Ascending aorta (tissue), 2 donors: ENCODE measurements at regions not wholly inside any gene's neighbourhood (a gene's known extent, or its start where the extent isn't known, plus 50 kb on each side); places are given as distances from the start of the nearest gene placed in this dataset.

Experiments
- DNase-seq, 2 donors: peaks; one replicate each; pipeline ENCODE4 v3.0.0-alpha.2; 2019; ENCODE audit warnings: low spot score in 2 of 2
- H3K27ac ChIP-seq, 2 donors: fragments of 200-600 bp; sonication (generic); one replicate each; pipeline ENCODE4 v1.5.1; 2016 to 2017; ENCODE audit warnings: mild to moderate bottlenecking in 1 of 2
- H3K27me3 ChIP-seq: fragments of 200-600 bp; sonication (generic); one replicate; pipeline ENCODE4 v1.5.1; 2017
- H3K36me3 ChIP-seq, 2 donors: fragments of 200-600 bp; sonication (generic); one replicate each; pipeline ENCODE4 v1.5.1; 2016
- H3K4me1 ChIP-seq, 2 donors: fragments of 200-600 bp; sonication (generic); one replicate each; pipeline ENCODE4 v1.5.1; 2016 to 2017; ENCODE audit warnings: mild to moderate bottlenecking in 1 of 2
- H3K4me3 ChIP-seq, 2 donors: fragments of 200-600 bp; sonication (generic); one replicate each; pipeline ENCODE4 v1.5.1; 2016 to 2017; ENCODE audit warnings: mild to moderate bottlenecking in 1 of 2
- H3K9me3 ChIP-seq, 2 donors: fragments of 200-600 bp; sonication (generic); one replicate each; pipeline ENCODE4 v1.5.1; 2016
- CTCF ChIP-seq, 3 experiments: fragments of 200-600 bp in 2 of 3; fragments of 450-650 bp in 1 of 3; sonication (generic) in 2 of 3; IDR thresholded peaks; one replicate each; pipeline ENCODE4 v1.5.1; 2016 to 2019; ENCODE audit warnings: antibody characterized with exemption in 3 of 3, mild to moderate bottlenecking in 1 of 3, moderate library complexity in 1 of 3
- intact Hi-C: fragments of 100-400 bp; cut with DNase I; formaldehyde crosslinking; loops from one replicate; pipeline ENCODE4 v1.15.1; 2023

- Histone ChIP-seq H3K36me3 (no peaks in the 10 kb centered on the region), H3K9me3 (no peaks in the 10 kb centered on the region), H3K4me3 (no peak overlapping the region), H3K4me1 (no peaks in the 10 kb centered on the region), H3K27me3 (no peaks in the 10 kb centered on the region), H3K27ac (no peak overlapping the region)
- intact Hi-C loops, result no loop called here
- no peak for TF ChIP-seq CTCF (IDR thresholded peaks at IDR 0.05)
- no peak for DNase-seq
Measured at GRCh38 chr18:77865853-77866252, 616.2 kb downstream of the GALR1 start.

GRCh38 chr18:77866351-77866750, 616.7 kb downstream of the GALR1 start:
- no peak for TF ChIP-seq CTCF (IDR thresholded peaks at IDR 0.05)
- intact Hi-C loops, result no loop called here
- H3K4me1 ChIP-seq, result no peaks in the 10 kb centered on the region
- no peaks in the 10 kb centered on the region for H3K9me3 ChIP-seq
- DNase-seq, result no peak
- no peak overlapping the region for H3K4me3 ChIP-seq
- H3K27ac ChIP-seq, result no peak overlapping the region
- no peaks in the 10 kb centered on the region for H3K27me3 ChIP-seq
- no peaks in the 10 kb centered on the region for H3K36me3 ChIP-seq

- Histone ChIP-seq H3K36me3 (no peaks in the 10 kb centered on the region), H3K4me1 (no peaks in the 10 kb centered on the region), H3K4me3 (no peak overlapping the region), H3K27me3 (no peaks in the 10 kb centered on the region), H3K27ac (no peak overlapping the region), H3K9me3 (no peaks in the 10 kb centered on the region)
- no peak for DNase-seq
- no peak for TF ChIP-seq CTCF (IDR thresholded peaks at IDR 0.05)
- intact Hi-C loops, result no loop called here
Measured at GRCh38 chr18:77870199-77870598, 620.6 kb downstream of the GALR1 start.

- no peaks in the 10 kb centered on the region for H3K27me3 ChIP-seq
- no peak overlapping the region for H3K4me3 ChIP-seq
- TF ChIP-seq CTCF (IDR thresholded peaks at IDR 0.05), result no peak
- no peaks in the 10 kb centered on the region for H3K4me1 ChIP-seq
- no peaks in the 10 kb centered on the region for H3K9me3 ChIP-seq
- no peak overlapping the region for H3K27ac ChIP-seq
- H3K36me3 ChIP-seq, result no peaks in the 10 kb centered on the region
- intact Hi-C loops, result no loop called here
- no peak for DNase-seq
Measured at GRCh38 chr18:77870894-77871293, 621.2 kb downstream of the GALR1 start.

GRCh38 chr18:77872166-77872565, 622.5 kb downstream of the GALR1 start:
- no peak for TF ChIP-seq CTCF (IDR thresholded peaks at IDR 0.05)

GRCh38 chr18:77876319-77876865, 626.7 kb downstream of the GALR1 start:
- DNase-seq, result no peak
- H3K4me1 ChIP-seq, result no peaks in the 10 kb centered on the region
- no peaks in the 10 kb centered on the region for H3K9me3 ChIP-seq
- H3K36me3 ChIP-seq, result no peaks in the 10 kb centered on the region
- TF ChIP-seq CTCF (IDR thresholded peaks at IDR 0.05), result no peak
- no peaks in the 10 kb centered on the region for H3K27me3 ChIP-seq
- intact Hi-C loops, result no loop called here
- no peak overlapping the region for H3K4me3 ChIP-seq
- H3K27ac ChIP-seq, result no peak overlapping the region

More at GRCh38 chr18:77872166-77872565, 622.5 kb downstream of the GALR1 start:
- Histone ChIP-seq H3K27ac (no peak overlapping the region), H3K4me3 (no peak overlapping the region), H3K27me3 (no peaks in the 10 kb centered on the region), H3K9me3 (no peaks in the 10 kb centered on the region), H3K36me3 (no peaks in the 10 kb centered on the region), H3K4me1 (no peaks in the 10 kb centered on the region)
- DNase-seq, result no peak
- intact Hi-C loops, result no loop called here
